PFSK-1 (cell line): ENCODE measurements at regions not wholly inside any gene's neighbourhood (a gene's known extent, or its start where the extent isn't known, plus 50 kb on each side); places are given as distances from the start of the nearest gene placed in this dataset.

Source experiments
- FOXP2 ChIP-seq: optimal IDR thresholded peaks from 2 replicates; pipeline ENCODE3; 2011; ENCODE audit warnings: borderline replicate concordance, control low read depth, inconsistent platforms; ENCODE audit not compliant: insufficient read depth; ENCODE audit errors: extremely low read length, extremely low read depth
- POLR2AphosphoS5 ChIP-seq: IDR thresholded peaks from 2 replicates; pipeline ENCODE4 v1.6.1; 2012; ENCODE audit warnings: low read depth, mild to moderate bottlenecking, control low read depth, low read length, moderate library complexity
- REST ChIP-seq, 2 experiments: IDR thresholded peaks; 2 replicates each; pipeline versions ENCODE4 v1.6.1 to v1.8.0; 2011 to 2012; ENCODE audit warnings: low read depth in 2 of 2, low read length in 2 of 2, control low read depth in 1 of 2, inconsistent platforms in 1 of 2, mild to moderate bottlenecking in 1 of 2, moderate library complexity in 1 of 2; ENCODE audit not compliant: insufficient read depth in 1 of 2
- SIN3A ChIP-seq: IDR thresholded peaks from 2 replicates; pipeline ENCODE4 v1.6.1; 2012; ENCODE audit warnings: mild to moderate bottlenecking, low read length, moderate library complexity, borderline replicate concordance; ENCODE audit not compliant: insufficient read depth
- TAF1 ChIP-seq: IDR thresholded peaks from 2 replicates; pipeline ENCODE4 v1.6.1; 2012; ENCODE audit warnings: low read length, control low read depth, borderline replicate concordance; ENCODE audit not compliant: insufficient read depth

DNA sequence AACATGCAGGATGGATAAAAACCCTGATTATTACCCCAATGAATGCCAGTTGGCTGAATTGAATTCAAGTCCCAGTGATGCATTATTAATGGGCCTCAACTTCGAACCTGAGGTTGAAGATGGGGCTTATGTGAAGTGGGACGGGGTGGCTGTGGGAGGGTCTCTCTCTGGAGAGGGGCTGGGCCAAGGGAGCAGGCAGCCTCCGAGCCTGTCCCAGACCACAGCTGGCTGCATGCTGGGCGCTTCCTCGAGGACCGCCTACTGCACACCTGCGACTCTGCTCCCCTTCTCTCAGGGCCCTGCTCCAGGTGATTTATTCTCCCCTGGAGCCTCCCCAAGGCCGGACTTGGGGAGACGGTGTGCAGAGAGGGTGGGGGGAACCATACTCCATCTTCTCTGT, 568.3 kb downstream of the CCDC171 start:
- no peak for TF ChIP-seq POLR2AphosphoS5
- TF ChIP-seq REST (IDR thresholded peaks at IDR 0.05; ENCODE audit: insufficient read depth in 1 of 2, low read depth in 2 of 2, low read length in 2 of 2), result no peak
- no peak for TF ChIP-seq SIN3A
- no peak for TF ChIP-seq TAF1
- no peak for TF ChIP-seq FOXP2
